ENCODE measurements at regions not wholly inside any gene's neighbourhood (a gene's known extent, or its start where the extent isn't known, plus 50 kb on each side); places are given as distances from the start of the nearest gene placed in this dataset.

DNA sequence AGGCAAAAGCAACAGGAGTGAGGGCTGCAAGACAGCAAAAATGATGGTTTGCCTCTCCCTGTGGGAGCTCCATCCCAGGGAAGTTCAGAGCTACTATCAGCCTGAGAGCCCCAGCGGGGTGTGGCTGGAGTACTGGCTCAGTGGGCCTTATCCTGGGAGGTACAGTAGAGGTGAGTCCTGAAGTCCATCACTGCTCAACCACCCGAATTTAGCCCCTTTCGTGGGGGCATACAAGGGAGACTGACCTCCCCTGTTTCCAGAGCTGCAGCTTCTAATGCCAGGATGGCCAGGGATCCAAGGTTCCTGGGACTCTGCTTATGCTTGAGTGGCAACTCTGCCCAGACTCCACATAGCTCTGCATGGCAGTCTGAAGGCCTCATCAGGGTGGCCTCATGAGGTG is 617.8 kb downstream of the MMUT start:
- Histone ChIP-seq H3K4me1 (no peaks in the 10 kb centered on the region), H3K27me3 (no peaks in the 10 kb centered on the region), H3K9me3 (no peaks in the 10 kb centered on the region), H3K4me3 (ENCODE audit: low read depth, low read length) (no peak overlapping the region), H3K36me3 (no peaks in the 10 kb centered on the region)
- TF ChIP-seq, protein P1, sequence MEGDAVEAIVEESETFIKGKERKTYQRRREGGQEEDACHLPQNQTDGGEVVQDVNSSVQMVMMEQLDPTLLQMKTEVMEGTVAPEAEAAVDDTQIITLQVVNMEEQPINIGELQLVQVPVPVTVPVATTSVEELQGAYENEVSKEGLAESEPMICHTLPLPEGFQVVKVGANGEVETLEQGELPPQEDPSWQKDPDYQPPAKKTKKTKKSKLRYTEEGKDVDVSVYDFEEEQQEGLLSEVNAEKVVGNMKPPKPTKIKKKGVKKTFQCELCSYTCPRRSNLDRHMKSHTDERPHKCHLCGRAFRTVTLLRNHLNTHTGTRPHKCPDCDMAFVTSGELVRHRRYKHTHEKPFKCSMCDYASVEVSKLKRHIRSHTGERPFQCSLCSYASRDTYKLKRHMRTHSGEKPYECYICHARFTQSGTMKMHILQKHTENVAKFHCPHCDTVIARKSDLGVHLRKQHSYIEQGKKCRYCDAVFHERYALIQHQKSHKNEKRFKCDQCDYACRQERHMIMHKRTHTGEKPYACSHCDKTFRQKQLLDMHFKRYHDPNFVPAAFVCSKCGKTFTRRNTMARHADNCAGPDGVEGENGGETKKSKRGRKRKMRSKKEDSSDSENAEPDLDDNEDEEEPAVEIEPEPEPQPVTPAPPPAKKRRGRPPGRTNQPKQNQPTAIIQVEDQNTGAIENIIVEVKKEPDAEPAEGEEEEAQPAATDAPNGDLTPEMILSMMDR (IDR thresholded peaks at IDR 0.05; ENCODE audit: low read depth, low read length): no peak
- no peak for DNase-seq

DNA sequence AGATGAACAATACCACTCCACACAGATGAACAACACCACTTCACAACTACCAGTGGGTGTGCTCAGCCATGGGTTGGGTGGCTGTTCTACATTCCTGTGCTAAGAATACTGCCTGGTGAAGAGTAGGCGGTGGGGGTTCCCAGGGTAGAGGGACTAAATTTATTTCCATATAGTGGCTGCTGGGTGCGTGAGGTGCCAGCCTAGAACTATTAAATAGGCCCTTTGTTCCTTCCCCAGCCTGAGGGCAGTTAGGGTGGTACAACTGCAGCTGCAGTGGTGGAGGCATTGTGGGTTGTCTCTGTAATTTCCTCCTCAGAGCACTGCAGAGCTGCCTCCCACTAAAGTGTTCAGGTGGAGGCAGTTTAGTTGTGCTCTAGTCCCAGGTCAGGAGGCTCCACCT is 618.4 kb downstream of the MMUT start:
- Histone ChIP-seq H3K9me3 (no peaks in the 10 kb centered on the region), H3K36me3 (no peaks in the 10 kb centered on the region), H3K4me3 (ENCODE audit: low read depth, low read length) (no peak overlapping the region), H3K4me1 (no peaks in the 10 kb centered on the region), H3K27me3 (no peaks in the 10 kb centered on the region; the same call in 1 of the 2 replicates)
- no peak for DNase-seq
- TF ChIP-seq, protein P1 (IDR thresholded peaks at IDR 0.05; ENCODE audit: low read depth, low read length): no peak

DNA sequence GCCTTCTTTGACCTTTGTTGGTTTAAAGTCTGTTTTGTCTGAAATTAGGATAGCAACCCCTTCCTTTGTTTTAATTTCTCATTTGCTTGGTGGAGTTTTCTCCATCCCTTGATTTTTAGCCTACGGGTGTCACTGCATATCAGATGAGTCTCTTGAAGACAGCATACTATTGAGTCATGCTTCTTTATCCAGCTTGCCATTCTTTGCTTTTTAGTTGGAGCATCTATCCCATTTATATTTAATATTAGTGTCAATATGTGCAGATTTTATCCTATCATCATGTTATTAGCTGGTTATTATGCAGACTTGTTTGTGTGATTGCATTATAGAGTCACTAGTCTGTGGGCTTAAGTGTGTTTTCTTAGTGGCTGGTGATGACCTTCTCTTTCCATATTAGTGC is 622.2 kb downstream of the MMUT start:
- no peaks in the 10 kb centered on the region for H3K9me3 ChIP-seq
- no peak overlapping the region for H3K4me3 ChIP-seq (ENCODE audit: low read depth, low read length)
- H3K27me3 ChIP-seq: no peaks in the 10 kb centered on the region; the same call in 1 of the 2 replicates
- no peak for DNase-seq
- no peaks in the 10 kb centered on the region for H3K36me3 ChIP-seq
- TF ChIP-seq, protein P1 (IDR thresholded peaks at IDR 0.05; ENCODE audit: low read depth, low read length): no peak
- H3K4me1 ChIP-seq: no peaks in the 10 kb centered on the region

DNA sequence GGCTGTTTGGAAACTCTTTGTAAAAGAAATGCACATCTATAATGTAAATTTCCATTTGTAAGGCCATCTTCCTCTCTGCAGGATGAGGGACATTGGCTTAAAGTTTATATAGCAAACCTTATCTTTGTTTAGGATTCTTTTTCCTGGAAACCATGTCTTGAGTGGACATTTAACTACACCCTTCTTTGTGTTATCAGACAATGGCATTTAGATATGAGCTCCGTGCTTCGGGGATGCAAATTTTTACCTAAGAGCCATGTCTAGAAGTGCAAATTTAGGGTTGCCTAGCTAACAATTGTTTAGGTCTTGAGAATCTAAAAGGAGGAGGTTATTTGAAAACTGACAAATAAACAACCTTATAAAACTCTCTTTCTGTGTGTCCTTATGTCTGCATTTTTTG is 623.8 kb downstream of the MMUT start:
- no peaks in the 10 kb centered on the region for H3K36me3 ChIP-seq
- H3K9me3 ChIP-seq: no peaks in the 10 kb centered on the region
- no peaks in the 10 kb centered on the region for H3K4me1 ChIP-seq
- no peaks in the 10 kb centered on the region; the same call in 1 of the 2 replicates for H3K27me3 ChIP-seq
- DNase-seq: no peak
- TF ChIP-seq, protein P1 (IDR thresholded peaks at IDR 0.05; ENCODE audit: low read depth, low read length): no peak
- H3K4me3 ChIP-seq (ENCODE audit: low read depth, low read length): no peak overlapping the region

DNA sequence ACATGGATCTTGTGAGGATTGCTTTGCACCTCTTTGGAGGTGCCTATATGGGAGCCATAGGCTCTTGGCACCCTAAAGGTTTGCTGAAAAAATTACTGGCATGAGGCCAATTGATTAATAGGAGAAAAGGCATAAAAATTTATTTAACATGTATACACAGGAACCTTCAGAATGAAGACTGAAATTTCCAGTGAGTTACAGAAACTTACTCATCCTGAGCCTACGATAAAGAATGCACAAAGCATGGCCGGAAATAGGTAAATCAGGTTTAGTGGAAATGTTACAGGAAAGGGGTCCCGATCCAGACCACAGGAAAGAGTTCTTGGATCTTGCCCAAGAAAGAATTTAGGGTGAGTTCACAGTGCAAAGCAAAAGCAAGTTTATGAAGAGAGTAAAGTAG is 625.3 kb downstream of the MMUT start:
- no peaks in the 10 kb centered on the region for H3K9me3 ChIP-seq
- DNase-seq: no peak
- no peak overlapping the region for H3K4me3 ChIP-seq (ENCODE audit: low read depth, low read length)
- TF ChIP-seq, protein P1 (IDR thresholded peaks at IDR 0.05; ENCODE audit: low read depth, low read length): no peak
- no peaks in the 10 kb centered on the region; the same call in 1 of the 2 replicates for H3K27me3 ChIP-seq
- H3K36me3 ChIP-seq: no peaks in the 10 kb centered on the region
- H3K4me1 ChIP-seq: no peaks in the 10 kb centered on the region

DNA sequence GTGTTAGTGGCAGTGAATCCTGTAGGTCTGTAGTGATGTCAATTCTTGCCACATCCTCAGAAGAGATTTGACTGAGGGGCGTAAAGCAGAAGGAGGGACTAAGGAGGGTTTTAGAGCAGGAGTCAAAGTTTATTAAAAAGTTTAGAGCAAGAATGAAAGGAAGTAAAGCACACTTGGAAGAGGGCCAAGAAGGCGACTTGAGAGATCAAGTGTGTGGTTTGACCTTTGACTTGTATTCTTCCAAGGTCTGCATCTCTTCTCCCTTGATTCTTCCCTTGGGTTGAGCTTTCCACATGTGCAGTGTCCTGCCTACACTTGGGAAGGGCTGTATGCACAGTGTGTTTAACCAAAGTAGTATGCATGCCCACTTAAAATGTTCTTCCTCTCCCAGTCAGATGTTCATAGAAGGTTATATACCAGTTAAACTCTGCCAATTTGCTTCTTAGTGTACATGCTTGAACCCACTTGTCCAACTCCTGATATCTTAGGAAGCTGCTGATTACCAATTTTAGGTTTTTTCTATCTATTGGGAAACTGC is 627.6 kb downstream of the MMUT start:
- TF ChIP-seq, protein P1 (IDR thresholded peaks at IDR 0.05; ENCODE audit: low read depth, low read length): no peak
- DNase-seq: no peak
- H3K4me1 ChIP-seq: peaks cover 4% of the 10 kb centered on the region; the same call in 1 of the 2 replicates
- H3K36me3 ChIP-seq: no peaks in the 10 kb centered on the region
- no peak overlapping the region for H3K4me3 ChIP-seq (ENCODE audit: low read depth, low read length)
- H3K27me3 ChIP-seq: no peaks in the 10 kb centered on the region; the same call in 1 of the 2 replicates
- H3K9me3 ChIP-seq: no peaks in the 10 kb centered on the region
